NCI-H345 treated with DMSO at 0.1 percent for 48 hours (cell line): ENCODE measurements at regions not wholly inside any gene's neighbourhood (a gene's known extent, or its start where the extent isn't known, plus 50 kb on each side); places are given as distances from the start of the nearest gene placed in this dataset.
"Not testable (repeated sequence)": the region's sequence is repeated elsewhere in the genome, so short reads cannot be mapped to it uniquely, and the experiment has no call there.

ENCODE experiments used
- DNase-seq: peaks from one replicate; lab custom pipeline; 2025; ENCODE audit not compliant: unreplicated experiment; lab: John Stamatoyannopoulos, UW

GRCh38 chr5:173496129-173496882 lies 120.1 kb downstream of the BOD1 start:
- DNase-seq = no peak

GRCh38 chr5:173495225-173495904 lies 121.1 kb downstream of the BOD1 start:
- DNase-seq = no peak

DNA sequence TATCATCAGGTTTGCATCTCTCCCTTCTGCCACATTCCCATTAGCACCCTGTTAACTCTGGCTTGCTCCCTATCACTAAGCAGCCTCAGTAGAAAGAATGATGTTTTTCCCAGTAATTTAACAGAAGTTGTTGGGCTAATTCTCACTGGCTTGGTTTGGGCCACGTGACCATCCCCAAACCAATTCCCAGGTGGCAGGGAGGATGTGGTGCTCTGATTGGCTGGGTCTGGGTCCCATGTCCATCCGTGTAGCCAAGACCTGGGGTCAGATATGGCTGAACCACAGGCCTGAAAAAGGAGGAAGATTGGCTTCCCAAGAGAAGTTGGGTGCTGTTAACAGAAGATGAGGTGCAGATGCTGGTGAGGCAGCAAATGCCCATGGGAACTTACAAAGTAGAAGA lies 122.0 kb downstream of the BOD1 start:
- DNase-seq = no peak

GRCh38 chr5:173493846-173494245 lies 122.6 kb downstream of the BOD1 start:
- no peak for DNase-seq

- DNase-seq = no peak
These were observed 123.4 kb downstream of the BOD1 start for GRCh38 chr5:173493040-173493439.

GRCh38 chr5:173490681-173491080 lies 125.8 kb downstream of the BOD1 start:
- no peak for DNase-seq

DNA sequence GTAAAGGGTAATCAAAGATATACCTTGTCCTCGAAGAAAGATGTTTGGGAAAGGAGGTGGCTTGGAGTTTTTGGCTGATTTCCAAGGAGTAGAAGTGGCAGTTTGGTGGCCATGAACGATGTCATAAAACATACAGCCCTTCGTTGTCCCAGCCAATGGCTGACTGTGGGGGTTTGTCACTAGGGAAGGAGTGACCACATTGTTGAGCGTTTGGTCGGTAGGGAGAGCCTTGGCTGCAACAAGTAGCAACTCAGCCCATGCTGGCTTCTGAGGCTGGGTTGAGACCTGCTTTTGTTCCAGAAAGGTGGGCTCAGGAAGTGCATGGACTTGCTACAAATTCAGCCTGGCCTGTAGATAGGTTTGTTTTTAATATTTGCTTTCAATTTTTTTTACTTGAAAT lies 128.3 kb downstream of the BOD1 start:
- no peak for DNase-seq

- DNase-seq = no peak
These were observed 129.2 kb downstream of the BOD1 start for GRCh38 chr5:173487300-173487699.

- no peak for DNase-seq
These were observed 129.9 kb downstream of the BOD1 start for GRCh38 chr5:173486355-173487225.

DNA sequence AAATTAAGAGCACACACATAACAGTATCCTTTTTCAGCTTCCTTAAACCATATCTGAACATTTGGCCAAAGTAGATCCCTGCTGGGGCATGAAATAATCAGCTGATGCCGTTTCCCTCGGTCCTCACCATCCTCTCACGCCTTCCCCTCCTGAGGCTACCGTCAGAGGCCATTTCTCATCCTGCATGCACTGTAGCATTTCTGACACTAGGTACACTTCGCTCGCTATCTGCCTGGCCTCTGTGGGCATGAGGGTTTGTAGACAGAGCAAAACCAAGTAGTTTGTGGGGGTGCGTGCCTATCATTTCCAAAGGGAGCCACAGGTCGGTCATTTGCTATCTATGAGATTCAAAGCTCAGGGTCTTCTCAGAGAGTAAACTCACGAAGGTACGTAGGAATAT lies 131.9 kb downstream of the BOD1 start:
- no peak for DNase-seq

DNA sequence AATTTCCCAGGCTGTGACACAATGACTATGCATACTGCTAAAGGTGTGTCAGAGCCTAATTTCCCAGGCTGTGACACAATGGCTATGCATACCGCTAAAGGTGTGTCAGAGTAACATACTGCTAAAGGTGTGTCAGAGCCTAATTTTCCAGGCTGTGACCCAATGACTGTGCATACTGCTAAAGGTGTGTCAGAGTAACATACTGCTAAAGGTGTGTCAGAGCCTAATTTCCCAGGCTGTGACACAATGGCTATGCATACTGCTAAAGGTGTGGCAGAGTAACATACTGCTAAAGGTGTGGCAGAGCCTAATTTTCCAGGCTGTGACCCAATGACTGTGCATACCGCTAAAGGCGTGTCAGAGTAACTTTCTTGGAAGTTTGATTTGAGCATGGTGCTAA lies 132.9 kb downstream of the BOD1 start:
- DNase-seq = not testable (repeated sequence)

DNA sequence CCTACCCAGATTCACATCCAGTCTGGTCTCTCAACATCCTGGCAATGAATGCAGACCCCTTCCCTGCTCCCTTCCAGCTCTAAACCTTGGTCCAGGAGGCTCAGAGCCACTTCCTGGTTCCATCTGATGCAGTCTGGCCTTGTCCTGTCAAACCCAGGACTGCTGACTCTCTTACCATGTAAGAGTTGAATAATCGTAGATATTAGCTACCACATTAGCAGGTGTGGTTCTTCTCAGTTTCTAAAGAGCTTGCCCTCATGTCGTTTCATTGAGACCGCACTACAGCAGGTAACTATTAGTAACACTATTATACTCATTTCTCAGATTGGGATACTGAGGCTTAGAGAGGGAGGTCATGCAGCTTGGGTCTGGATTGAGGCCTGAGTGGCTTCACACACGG lies 133.3 kb downstream of the BOD1 start:
- DNase-seq = no peak

- DNase-seq = no peak
These were observed 134.6 kb downstream of the BOD1 start for GRCh38 chr5:173481821-173482220.

DNA sequence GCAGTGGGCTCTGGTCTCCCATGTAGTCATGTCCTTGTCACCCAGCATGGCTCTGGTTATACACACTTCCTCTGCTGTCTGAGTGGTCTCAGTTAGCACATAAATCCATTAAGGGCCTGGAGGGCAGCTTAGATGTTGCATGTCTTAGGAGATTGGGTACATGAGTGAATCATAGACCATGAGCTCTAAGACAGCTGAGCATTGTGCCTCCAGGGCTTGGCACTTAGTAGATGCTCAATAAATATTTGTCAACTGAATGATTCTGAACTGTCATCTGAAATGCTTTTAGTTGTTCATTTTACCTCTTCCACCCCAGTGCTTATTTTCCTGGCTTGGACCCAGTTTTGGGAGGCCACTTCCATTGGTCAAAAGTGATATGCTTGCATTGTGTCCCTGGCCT lies 135.6 kb downstream of the BOD1 start:
- DNase-seq = no peak

DNA sequence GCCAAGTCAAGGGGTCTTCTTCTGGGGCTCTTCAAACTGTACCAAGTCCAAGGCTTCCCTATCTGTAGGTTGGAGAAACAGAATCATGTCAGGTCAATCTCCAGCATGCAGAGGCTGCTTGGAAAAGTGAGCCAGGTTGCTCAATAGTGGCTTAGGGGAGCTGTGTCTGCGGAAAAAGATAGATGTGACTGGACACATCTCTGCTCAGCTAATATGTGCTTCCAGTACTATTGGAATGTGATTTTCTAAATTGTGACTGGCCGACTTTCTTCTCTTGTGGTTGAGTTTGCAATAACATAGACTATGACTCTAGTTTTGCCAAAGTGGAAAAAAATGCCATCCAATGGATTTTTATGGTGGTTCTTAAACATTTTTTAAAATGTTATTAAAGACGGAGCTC lies 136.7 kb downstream of the BOD1 start:
- DNase-seq = no peak

GRCh38 chr5:173477345-173478040 lies 139.0 kb downstream of the BOD1 start:
- DNase-seq = no peak

DNA sequence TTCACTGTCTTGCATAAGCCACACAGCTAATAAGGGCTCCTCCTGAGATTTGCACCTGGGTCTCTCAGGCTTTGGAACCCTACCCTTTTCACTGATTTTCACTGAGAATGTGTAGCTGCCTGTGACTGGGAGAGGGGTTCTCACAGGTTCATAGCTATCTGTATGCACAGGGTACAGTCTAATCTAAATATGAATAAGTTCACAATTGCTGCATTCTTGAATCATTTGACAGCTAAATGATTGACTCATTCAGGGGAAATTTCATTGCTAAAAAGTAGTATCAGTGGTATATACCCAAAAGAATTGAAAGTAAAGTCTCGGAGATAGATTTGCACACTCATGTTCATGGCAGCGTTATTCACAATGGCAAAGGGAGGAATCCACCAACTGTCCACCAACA lies 140.7 kb downstream of the BOD1 start:
- no peak for DNase-seq

DNA sequence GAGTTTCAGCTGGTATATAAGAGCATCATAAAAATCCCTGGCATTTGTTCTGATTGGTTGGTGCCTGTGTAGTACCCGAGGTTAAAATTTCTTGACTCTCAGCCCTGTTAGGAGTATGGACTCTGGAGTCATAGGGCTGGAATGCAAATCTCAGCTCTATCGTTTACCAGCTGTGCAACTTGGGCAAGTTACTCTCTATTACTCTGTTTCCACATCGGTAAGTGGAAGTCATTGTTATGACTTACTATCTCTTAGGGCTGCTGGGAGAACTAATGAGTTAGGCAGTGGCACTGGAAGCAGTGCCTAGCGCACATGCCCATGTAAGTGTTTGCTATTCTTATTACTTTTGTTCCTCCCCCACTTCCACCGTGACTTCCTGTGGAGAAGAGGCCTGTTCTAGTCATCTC lies 141.6 kb downstream of the BOD1 start:
- DNase-seq = no peak

- no peak for DNase-seq
These were observed 143.2 kb downstream of the BOD1 start for GRCh38 chr5:173473288-173473687.

DNA sequence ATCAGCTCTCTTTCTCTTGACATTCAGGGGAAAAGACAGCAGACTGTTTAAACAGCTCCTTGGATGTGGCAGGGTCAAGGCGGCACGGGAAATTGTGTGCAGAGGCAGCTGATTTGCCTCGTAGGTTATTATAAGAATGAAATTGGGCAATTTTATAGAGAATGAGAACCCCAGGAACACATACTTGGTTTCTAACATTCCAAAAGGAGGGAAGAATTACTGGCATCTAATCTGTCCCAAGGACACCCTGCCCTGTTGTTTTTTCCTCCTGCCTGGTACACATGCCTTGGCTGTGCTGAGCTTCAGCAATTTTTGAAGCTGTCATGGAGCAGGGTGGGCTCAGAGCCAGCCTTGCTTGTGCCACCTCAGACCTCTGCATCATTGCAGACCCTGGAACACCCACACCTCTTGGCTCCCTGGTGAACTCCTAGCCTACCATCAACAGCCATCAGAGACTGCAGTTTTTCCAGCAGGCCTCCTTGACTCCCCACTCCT lies 143.6 kb downstream of the BOD1 start:
- DNase-seq = no peak

- no peak for DNase-seq
These were observed 143.9 kb upstream of the STC2 start for GRCh38 chr5:173472164-173472563.
